T-helper 2 cell treated with Interferon-gamma antibody and Interleukin-4, amounts not matched to agents 100 ng/mL and 5 ng/mL, for 36 hours (primary cell): ENCODE measurements at regions not wholly inside any gene's neighbourhood (a gene's known extent, or its start where the extent isn't known, plus 50 kb on each side); places are given as distances from the start of the nearest gene placed in this dataset.

Experiments
- intact Hi-C: fragments of 100-400 bp; cut with micrococcal nuclease; formaldehyde crosslinking; loops from one replicate; pipeline ENCODE4 v1.15.1; 2023

DNA sequence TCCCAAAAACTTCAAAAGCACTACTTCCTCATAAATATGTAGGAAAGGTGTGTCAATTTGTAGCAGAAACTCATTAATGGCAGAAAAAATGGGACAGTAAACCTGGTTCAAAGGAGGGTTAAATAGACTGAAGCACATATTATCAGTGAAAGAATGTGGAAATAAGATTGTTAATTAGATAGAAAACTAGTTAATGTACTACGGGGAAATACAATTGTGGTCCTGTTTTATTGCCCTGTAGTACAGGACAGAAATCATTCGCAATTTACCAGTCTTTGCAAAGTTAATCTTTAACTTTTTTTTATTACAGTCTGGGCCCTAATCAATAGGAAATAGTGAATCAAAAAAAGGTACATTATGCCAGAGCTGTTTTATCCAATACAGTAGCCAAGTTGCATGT is 82.0 kb upstream of the PAK5 start:
- intact Hi-C loops: no loop called here

DNA sequence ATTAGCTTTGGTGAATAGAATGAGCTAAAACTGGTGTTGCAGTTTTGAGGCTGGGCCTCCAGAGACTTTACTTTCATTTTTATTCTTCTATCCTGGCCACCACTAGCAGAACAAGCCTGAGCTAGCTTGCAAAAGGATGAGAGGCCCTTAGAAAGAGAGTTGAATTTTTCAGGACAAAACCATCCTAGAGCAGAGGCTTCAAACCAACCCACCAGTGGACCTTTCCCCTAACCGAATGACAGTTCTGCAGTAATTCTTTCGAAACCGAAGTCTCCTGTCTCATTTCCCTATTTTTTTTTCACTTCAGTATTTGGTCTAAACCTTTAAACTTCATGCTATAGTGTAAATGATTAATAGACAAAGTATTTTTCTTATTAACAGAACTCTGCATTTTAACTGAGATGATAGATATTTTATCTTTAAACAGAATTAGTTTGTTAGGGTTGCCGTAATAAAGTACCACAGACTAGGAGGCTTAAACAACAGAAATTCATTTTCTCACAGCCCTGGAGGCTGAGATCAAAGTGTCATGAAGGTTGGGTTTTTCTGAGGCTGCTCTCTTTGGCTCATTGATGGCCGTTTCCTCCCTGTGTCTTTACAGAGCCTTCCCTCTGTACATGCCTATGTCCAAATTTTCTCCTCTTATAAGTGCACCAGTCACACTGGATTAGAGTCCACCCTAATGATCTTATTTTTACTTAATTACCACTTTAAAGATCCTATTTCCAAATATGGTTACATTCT is 80.6 kb upstream of the PAK5 start:
- intact Hi-C loops: no loop called here

DNA sequence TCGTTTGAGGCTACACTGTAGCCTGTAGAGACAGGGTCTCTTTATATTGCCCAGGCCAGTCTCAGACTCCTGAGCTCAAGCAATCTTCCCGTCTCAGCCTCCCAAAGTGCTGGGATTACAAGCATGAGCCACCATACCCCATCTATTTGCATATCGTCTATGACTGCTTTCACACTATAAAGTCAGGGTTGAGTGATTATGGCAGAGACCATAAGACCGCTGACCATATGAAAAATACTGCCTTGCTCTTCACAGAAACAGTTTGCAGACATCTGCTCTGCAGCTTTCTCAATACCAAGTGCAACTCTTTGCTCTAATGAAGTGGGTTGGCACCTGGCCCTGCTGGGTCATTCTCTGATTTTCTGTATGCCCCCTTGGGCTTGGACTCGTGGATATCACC is 79.5 kb upstream of the PAK5 start:
- intact Hi-C loops: no loop called here

DNA sequence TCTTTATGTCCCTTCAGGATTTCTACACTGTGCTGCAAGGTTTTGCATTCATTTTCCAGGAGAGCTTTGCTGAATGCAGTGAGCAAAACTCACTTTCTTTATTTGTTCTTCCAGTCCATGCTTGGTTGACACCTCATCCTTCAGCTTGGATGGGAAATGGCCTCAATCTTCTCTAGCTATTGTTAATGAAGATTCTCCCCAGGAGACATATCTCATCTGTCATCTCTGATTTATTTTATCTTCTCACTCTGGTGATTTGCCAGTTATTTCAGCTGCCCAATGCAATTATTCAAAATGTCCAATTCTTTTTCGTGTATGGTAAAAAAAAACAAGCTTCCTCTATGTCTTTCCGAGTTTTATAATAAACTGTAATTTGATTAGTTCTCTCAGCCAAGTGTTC is 77.9 kb upstream of the PAK5 start:
- intact Hi-C loops: no loop called here

DNA sequence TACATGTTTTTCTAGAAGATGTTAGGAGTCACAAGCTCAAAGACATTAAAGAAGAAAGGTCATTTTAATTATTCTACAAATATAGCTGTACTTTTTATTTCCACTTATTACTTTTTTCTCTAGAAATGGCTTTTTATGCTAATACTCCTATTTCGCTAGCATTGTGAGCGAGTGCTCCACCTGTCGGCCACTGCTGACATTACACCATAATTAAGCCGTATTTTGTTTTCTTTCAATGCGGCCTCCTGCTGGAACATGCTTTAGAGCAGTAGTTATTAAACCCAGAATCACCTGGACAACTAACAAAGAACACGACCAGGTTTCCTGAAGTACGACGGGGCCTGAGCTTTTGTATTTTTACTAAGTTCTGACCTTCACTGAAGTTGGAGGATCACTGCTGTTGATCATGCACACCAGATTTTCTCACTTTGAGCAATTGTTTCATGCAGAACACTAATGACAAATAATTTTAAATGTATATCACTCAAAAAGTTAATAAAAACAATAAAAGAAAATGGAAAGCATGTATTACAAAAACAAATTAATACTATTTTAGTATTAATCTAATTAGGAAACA is 74.1 kb upstream of the PAK5 start:
- intact Hi-C loops: loop anchor here (1.0 kb wide), 1 partner anchor 296 kb away; no protein-coding TSS in a partner anchor

DNA sequence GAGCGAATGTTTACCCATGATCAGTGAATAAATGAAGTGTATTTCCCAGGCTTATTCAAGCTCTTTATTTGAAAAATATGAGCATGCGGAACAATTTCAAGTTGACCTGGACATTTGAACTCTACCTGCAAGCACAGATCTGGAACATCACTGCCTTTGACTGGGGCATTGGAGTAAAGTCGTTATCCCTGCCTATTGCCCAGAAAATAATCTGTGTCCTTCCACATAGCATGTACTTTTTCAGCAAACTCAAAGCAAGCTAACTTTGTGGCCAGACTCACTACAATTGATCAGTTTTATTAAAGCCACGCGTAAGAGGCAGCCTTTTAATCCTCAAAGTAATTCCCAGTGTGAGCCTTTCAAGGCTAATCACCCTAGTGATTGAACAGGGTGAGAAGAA is 73.4 kb upstream of the PAK5 start:
- intact Hi-C loops: no loop called here

DNA sequence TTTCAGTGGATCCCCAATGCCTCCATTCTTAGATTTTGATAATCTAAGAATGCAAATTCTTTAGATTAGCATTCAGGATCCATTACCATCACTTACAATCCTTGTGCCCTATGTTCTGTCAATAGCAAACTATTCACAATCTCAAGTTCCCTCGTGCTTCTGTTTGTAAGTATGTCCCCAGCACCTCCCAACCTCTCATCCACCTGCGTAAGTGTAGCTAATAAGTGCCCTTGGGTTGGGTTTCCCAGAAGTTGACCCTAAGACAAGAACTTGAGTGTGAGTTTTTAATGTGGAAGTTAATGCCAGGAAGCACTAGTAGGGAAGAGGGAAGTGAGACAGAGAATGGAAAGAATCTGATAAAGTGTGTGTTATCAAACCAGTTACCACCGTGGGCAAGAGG is 72.6 kb upstream of the PAK5 start:
- intact Hi-C loops: no loop called here

DNA sequence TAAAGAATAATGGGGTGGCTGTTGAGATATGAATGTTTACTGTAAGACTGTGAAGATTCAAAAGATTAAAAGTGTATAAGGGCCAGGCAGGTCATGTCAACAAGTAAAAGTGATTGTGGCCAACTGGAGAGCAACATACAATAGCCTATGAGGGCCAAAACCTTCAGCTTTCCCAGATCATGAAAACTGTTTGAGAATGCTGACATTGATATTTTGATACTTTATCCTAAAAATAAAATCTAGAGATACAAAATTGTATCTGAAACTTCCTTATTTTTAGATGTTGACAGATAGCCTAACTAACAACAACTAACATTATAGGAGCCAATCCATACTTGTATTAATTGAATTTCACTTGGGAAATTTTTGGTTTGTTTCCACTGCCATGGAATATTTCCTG is 70.3 kb upstream of the PAK5 start:
- intact Hi-C loops: no loop called here

DNA sequence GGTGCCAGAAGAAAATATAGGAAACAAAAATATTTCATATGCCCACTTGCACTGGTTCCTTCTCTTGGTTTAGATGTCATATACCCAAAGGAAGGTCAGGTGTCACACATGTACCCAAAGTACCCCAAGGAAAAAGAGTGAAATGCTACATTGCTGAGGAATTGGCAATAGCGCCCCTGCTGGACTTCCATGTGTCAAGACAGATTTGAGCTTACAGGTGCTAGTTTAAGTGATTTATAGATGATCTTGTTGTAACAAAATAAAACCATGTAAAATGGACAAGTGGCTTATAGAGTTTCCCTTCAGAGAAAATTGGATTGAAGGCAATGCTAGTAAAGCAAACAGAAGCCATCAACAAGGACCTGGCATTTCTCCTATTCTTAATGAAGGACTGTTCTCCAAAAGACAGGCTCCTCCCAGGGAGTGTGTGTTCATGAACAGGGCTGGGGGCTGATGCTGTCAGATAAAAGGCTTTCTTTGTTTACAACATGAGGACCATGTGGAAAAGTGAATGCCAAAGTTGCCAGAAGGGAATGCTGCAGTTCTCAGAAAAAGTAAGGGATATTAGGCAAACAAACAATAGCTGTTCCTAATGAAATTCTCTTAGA is 64.3 kb upstream of the PAK5 start:
- intact Hi-C loops: no loop called here

DNA sequence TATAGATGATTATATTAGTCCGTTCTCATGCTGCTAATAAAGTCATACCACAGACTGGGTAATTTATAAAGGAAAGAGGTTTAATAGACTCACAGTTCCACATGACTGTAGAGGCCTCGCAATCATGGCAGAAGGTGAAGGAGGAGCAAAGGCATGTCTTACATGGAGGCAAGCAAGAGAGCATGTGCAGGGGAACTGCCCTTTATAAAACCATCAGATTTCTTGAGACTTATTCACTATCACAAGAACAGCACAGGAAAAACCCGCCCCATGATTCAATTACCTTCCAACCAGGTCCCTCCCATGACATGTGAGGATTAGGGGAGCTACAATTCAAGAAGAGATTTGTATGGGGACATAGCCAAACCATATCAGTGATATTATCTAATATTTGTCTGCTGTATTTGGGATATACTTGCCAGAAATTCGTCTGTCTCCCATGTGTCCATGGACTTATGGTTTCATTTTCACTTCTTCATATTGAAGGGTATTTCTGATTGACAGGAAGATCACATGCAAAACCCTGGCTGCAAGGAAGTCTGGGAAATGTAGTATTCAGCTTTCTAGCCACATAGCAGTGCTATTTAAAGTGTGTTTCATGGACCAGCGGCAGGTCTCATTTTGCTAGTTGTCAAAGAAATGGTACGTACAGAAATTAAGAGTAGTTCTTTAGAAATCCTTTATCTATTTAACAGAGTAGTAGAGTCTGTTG is 50.5 kb upstream of the PAK5 start:
- intact Hi-C loops: no loop called here
